HuH-7 (cell line): ENCODE measurements at regions not wholly inside any gene's neighbourhood (a gene's known extent, or its start where the extent isn't known, plus 50 kb on each side); places are given as distances from the start of the nearest gene placed in this dataset.
"Not testable (repeated sequence)": the region's sequence is repeated elsewhere in the genome, so short reads cannot be mapped to it uniquely, and the experiment has no call there.

Experiments
- DNase-seq: peaks from one replicate; pipeline ENCODE4 v3.0.0; 2011; ENCODE audit warnings: low spot score

DNA sequence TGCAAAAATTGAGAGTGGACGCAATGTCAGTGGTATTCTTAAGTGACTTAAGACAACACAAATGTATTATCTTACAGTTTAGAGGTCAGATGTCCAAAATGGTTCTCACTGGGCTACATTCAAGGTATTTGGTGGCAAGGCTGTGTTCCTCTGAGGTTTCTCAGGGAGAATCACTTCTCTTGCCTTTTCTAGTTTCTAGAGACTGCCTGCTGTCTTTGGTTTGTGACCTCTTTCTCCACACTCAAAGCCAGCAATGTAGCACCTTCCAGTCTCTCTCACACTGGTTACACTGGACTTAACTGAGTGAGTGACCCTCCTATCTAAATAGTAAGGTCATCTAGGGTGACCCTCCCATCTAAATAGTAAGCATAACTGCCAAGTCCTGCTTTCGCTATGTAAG, 613.2 kb upstream of the COBL start:
- DNase-seq, result no peak

DNA sequence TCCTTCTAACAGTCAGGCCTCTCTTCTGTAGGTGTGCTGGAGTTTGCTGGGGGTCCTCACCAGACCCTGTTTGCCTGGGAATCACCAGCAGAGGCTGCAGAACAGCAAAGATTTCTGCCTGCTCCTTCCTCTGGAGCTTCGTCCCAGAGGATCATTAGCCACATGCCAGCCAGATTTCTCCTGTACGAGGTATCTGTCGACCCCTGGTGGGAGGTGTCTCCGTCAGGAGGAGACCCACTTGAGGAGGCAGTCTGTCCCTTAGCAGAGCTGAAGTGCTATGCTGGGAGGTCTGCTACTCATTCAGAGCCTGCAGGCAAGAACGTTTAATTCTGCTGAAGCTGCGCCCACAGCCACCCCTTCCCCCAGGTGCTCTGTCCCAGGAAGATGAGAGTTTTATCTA, 611.1 kb upstream of the COBL start:
- DNase-seq, result no peak

DNA sequence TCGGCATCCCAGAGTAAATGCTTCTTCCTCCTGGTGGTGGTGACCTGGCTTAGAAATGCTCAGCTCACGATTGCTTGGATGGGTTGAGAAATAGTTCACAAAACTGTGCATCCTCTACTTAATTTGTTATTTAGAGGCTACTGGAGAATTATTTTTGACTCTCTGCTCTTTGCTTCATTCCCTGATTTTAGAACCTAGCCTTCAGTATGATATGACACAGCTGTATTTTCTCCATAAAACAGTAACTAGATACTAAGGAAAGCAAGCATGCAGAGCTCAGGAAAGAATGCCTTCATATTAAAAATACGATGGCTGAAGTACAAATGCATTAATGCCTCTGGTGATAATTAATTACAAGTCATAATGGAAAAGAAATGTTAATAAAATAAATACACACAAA, 602.0 kb upstream of the COBL start:
- DNase-seq, result no peak

DNA sequence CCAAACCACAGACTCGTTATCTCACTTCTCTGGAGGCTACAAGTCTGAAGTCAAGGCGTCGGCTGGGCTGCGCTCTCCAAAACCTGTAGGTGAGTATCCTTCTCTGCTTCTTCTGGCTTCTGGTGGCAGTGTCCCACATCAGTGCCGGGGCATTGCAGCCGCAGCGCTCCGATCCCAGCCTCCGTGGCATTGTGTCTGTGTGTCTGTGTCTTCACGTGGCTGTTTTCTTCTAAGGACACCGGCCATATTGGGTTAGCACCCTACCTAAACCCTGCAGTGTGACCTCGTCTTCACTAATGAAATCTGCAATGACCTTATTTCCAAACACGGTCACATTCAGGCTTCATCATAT, 584.9 kb upstream of the COBL start:
- DNase-seq, result no peak

DNA sequence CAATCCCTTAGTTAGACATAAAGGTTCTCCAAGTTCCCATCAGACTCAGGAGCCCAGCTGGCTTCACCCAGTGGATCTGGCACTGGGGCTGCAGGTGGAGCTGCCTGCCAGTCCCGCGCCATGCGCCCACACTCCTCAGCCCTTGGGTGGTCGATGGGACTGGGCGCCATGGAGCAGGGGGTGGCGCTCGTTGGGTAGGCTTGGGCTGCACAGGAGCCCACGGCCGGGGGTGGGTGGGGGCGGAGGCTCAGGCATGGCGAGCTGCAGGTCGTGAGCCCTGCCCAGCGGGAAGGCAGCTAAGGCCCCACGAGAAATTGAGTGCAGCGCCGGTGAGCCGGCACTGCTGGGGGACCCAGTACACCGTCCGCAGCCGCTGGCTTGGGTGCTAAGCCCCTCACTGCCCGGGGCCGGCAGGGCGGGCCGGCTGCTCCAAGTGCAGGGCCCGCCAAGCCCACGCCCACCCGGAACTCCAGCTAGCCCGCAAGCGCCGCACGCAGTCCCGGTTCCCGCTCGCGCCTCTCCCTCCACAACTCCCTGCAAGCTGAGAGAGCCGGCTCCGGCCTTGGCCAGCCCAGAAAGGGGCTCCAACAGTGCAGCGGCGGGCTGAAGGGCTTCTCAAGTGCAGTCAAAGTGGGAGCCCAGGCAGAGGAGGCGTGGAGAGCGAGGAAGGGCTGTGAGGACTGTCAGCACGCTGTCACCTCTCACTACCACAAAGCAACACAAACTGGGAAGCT, 584.3 kb upstream of the COBL start:
- DNase-seq, result not testable (repeated sequence)

DNA sequence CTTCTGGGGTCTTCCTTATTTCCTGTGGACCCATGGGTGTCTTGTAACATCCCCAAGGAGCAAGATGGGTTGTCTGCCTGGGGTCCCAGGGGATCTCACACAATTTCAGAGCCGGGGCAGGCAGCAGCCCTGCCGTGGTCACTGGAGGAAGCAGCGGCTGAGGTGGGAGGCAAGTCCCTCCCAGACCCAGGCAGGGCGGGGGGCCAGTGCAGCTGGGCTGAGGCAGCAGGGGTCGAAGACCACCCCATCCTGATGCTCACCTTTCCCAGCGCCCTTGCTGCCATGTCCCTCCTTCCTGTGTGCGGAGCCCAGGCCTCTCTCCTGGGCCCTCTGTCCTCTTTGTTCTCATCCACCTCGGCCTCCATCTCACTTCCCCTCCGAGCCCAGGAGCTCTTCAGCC, 583.0 kb upstream of the COBL start:
- no peak for DNase-seq

DNA sequence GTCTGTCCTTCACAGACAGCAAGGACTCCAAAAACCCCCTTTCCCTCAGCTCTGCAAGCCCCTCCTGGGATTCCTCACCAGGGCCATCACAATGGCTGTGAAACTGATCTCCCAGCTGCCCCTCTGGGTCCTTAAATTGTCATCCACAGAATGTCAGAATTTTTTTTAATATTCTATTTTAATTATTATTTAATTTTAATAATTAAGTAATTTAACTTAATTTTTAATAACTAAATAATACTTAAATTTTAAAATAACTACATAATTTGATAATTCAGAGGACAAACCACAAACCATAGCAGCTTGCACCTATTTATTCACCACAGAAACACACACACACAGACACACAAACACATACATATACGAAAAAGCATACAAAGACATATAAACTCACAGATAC, 565.8 kb upstream of the COBL start:
- DNase-seq, result no peak

DNA sequence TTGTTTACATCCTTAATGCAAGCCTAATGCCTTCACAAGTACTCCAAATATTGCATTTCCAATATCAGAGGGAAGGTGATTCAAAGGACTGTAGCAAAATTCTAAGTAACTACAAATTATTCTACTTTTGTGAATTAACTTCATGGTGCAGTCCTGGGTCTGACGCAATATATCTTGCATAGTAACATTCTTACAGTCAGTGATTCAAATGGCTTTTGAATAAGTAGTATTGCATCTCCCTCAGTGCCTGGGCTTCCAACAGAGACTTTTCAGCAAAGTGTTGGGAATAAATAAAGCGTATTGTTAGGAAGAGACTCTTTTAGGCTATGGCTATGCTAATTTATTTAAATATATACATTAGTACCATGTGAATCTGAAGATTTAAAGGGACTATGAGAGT, 564.7 kb upstream of the COBL start:
- no peak for DNase-seq

DNA sequence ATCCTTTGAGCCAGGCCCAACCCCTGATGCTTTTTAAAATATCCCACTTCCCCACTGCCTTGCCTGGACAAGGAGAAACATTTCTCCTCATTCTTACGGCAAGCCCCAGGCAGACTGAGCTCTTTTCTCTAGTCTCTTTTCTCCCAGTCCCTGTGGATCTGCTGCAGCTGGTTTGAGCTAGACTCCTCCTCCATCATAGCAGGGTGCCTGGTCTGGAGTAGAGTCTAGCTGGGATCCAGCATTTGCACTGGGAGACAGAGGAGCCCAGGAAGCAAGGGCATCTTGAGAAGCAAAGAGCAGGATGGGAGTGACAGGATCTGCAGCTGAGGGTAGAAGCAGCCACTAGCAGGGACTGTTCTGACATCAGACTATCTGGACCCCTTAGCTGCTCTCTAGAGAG, 562.3 kb upstream of the COBL start:
- DNase-seq, result no peak

DNA sequence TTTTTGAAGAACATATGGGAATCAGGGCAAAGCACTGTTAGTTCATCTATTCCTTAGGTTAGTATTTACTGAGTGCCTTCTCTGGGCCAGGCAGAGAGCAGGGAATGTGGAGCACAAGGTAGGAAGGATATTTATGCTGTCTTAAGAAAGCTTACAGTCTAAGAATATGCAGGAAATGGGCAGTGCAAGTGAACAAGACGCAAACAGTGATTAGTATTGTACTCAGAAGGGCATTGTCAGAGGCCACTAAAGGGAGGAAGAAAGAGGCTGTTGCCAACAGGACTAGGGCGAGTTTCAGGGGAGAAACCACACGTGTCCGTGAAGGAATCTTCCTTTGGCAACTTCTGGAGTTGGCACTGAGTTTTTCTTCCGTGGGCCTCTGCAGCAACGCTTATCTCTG, 552.8 kb upstream of the COBL start:
- no peak for DNase-seq

DNA sequence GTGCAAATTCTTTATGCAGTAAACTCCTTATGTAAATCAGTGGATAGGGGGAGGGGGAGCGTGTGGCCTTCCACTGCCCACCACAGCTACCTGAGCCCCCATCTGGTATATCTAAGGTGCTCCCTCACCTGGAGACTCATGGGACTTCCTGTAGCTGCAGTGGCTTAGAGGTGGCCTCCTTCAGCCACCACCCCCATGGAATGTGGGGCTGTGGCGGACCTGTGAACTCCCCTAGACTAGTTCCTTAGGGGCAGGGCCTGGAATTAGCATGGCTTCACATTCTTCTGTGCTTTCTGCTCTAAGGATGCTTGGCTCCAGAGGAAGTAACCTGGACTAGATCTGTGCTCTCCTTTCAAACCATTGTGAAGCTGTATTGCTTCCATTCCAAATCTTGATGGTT, 550.5 kb upstream of the COBL start:
- DNase-seq, result no peak

DNA sequence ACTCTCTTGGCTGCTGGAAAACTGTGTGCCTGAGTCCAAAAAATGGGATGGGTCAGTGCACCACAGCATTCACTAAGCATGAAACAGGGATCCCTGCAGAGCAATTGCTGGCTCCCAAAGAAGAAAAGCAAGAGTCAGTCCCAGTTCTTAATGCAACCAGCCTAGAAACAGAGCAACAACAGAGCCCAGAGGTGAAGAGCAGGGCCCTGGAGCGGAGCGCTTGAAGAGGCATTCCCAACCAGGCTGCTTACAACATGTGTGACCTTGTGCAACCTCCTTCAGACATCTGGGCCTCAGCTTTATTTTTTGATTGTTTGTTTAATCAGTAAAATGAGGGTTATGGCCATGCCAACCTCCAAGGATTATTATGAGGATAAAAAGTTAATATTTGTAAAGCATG, 543.7 kb upstream of the COBL start:
- DNase-seq, result no peak

DNA sequence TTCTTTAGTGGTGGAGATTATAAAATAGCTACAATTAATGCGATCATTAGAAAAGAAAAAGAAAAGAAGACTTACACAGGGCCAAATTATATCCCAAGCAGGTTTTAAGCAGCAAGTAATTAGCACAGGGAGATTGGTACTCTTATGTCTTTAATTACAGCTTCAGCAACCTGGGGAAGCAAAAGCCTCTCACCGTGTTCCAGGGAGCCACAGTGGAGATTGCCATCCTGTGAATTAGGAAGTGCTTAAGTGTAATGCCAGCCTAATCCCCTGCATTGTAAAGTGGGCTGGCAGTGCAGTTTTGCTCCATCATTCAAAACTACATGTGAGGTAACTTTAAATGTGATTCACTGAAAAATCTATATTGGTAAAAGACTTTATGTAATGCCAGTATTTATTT, 533.5 kb upstream of the COBL start:
- no peak for DNase-seq

DNA sequence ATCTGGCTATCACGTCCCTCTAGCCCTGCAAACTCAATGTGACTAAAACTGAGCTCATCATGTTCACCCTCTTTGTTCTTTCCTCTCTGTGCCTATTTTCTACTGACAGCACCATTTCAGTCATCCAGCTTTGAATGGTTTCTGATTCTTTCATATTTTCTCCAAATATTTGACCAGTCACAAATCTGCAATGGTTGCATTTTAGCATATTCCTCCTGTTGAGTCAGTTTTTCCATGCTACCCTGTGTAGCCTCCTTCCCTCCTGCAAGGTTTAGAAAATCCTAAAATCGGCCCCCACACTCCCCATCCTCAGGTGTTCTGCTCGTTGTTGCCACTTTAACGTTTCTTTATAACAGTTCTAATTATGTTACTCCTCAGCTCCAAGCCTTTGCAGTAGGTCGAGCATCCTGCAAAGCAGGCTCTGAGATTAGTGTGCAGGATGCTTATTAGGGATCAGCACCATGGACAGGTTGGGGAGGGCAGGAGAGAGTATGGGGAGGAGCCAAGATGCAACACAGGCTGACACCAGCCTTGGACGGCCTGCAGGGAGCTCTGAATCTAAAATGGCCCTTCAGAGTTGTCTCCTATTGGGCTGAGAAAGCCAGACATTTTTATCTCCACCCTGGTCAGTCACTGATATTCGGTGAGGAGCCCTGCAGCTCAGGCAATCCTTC, 531.0 kb upstream of the COBL start:
- no peak for DNase-seq

DNA sequence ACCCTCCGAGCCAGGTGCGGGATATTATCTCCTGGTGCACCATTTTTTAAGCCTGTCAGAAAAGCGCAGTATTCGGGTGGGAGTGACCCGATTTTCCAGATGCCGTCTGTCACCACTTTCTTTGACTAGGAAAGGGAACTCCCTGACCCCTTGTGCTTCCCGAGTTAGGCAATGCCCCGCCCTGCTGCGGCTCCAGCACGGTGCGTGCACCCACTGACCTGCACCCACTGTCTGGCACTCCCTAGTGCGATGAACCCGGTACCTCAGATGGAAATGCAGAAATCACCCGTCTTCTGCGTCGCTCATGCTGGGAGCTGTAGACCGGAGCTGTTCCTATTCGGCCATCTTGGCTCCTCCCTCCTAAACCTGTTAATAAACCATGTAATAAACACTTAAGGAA, 522.5 kb upstream of the COBL start:
- not testable (repeated sequence) for DNase-seq

DNA sequence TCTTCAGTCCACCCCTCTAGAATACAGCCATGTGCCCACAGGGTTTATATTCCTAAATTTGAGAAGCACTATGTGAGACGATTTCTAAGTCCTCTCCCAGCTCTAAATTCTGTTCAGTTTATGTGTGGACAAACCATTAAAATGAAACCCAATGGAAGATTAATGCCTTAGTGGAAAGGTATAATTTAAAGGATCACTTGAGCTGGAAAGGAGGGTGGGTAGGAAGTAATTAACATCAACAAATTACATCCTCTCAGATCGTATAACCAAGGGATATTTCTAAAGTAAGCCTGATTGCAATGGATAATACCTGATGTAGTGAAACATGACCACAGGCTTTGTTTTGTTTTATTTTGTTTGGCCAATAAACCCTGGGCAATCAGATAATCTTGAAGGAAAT, 511.0 kb upstream of the COBL start:
- DNase-seq, result no peak

DNA sequence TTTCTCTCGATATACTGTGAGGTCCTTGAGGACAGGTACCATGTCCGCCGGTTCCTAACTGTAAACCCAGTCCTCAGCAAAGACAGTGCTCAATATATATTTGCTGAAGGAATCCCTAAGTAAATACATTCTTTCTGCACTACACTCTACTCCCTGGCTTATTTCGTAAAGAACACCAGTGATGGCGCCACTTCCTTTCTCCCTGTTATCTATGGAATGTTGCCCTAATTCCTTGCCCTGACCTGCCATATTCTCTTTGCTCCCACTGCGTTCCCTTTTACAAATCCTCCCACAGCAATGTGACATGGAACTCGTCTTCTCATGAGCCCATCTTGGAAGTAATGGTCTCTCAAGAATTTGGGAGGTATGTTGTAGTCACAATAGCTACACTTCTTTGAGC, 507.4 kb upstream of the COBL start:
- DNase-seq, result no peak

DNA sequence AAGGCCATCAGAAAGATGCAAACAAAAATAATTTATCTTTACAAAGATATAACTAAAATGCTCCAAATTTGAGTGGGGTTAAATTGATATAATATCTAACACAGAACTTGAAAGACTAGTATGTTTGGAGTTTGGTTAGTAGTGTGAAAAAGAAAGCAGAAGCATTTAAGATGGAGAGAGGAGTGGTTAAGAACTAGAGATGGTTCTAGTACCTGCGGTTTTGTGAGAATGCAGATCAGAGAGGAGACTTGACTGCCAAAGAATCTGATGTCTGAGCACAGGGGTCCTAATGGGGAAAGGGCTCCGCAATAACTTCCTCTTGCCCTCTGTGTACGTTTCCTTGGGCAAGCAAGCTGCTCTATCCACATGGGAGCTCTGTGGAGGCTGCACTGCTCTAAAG, 506.8 kb upstream of the COBL start:
- DNase-seq, result no peak

DNA sequence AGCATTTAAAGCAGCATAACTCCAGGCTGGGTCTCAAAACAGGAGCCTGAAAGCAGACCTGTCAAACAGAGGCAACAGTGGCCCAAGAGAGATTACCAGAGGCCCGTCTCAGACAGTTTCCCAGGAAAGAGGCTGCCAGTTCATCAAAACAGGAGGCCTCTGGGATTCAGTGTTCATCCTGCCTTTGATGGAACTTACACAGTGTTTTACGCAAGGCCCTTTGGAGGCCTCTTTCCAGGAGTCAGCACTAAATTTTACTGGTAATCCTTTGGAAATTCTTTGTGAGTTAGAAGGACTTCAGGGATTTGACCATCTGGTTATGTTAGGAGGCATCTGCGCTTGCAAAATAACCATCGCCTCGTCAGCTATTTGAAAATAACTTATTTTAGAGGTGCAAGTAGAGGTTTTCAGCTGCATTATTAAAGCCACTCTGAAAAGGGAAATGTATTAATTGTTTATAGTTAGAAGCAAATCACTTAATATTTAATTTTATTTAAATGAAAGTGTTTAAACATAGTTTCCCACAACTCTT, 501.2 kb upstream of the COBL start:
- no peak for DNase-seq

DNA sequence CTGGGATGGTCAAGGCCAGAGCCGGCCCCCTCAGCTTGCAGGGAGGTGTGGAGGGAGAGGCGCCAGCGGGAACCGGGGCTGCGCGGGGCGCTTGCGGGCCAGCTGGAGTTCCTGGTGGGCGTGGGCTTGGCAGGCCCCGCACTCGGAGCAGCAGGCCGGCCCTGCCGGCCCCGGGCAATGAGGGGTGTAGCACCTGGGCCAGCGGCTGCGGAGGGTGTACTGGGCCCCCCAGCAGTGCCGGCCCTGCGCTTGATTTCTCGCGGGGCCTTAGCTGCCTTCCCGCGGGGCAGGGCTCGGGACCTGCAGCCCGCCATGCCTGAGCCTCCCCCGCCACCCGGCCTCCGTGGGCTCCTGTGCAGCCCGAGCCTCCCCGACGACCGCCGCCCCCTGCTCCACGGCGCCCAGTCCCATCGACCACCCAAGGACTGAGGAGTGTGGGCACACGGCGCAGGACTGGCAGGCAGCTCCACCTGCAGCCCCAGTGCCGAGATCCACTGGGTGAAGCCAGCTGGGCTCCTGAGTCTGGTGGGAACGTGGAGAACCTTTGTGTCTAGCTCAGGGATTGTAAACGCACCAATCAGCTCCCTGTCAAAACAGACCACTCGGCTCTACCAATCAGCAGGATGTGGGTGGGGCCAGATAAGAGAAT, 489.3 kb upstream of the COBL start:
- not testable (repeated sequence) for DNase-seq

DNA sequence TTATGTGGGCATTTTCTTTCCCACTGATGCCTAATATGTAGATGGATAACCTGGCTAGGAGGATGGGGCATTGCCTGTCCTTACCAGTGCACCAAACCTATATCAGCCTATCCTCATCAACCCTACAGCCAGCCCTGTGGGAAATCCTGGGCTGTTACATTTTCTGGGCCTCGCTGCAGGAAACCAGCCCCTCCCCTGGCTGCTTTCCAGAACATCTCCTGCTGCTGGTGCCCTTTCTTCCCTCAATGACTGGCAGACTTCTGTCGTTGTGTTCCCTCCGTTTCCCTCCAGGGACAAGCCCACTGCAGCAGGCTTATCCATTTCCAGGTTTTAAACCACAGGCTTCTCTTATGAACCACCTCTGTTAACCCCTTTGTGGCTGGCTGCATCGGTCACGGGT, 486.1 kb upstream of the COBL start:
- DNase-seq, result no peak

DNA sequence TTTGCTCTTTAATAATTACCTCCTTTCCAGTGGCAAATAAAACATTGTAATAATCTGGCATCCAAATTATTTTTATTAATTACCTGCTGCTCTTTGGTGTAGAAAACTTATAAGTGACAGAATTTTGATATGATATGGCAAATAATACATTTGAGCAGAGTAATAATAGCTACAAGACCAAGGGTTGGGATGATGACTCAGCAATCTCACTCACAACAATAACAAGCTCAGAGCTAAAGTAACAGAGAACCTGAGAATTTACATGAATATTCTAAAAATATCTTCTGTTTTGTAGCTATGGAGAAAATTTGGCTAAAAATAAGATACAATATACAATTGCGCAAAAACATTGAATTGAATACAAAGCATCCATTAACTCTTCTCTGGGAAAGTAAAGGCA, 480.8 kb upstream of the COBL start:
- DNase-seq, result no peak

DNA sequence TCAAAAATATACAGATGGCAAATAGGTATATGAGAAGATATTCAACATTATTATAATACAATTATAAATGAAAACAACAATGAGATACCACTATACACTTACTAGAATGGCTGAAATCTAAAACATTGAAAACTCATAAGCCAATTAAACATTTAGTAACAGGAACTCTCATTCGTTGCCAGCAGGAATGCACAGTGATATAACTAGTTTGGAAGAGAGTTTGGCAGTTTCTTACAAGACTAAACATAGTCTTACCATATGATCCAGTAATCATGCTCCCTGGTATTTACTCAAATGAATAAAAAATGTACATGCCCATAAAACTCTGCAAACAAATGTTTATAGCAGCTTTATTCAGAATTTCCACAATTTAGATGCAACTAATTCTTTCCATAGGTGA, 476.2 kb upstream of the COBL start:
- DNase-seq, result no peak

DNA sequence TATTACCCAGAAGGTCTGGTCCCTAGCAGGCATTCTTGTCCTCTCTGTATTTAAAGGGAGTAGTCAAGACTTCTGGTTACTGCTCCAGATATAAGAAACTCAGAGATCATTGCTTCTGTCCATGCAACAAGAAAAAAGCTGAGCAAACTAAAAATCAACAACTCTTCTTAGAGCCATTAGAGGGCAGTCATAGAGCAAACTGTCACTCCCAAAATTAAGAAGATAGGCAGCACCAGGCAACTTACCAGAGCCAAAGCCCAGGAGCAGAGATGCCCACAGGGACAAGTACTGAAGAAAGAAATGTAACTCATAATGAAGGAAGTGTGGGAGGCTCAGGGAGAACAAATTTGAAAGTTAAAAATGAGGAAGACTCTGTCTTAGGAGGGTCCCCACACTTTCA, 472.9 kb upstream of the COBL start:
- no peak for DNase-seq
